IMR-90 (cell line): ENCODE measurements at regions not wholly inside any gene's neighbourhood (a gene's known extent, or its start where the extent isn't known, plus 50 kb on each side); places are given as distances from the start of the nearest gene placed in this dataset.

Experiments
- ATAC-seq: fragments of 200-7000 bp; cut with Tn5 transposase; 2 replicates; pipeline ENCODE4 v1.9.1; 2020; ENCODE audit warnings: low read depth, mild to moderate bottlenecking, moderate library complexity
- BruUV-seq: library from RNA; stranded (reverse); fragments of 400-500 nt; replicated peaks from 2 replicates; lab custom pipeline; 2021; lab: Mats Ljungman, UMichigan
- CTCF ChIA-PET: fragments of 300-600 bp; formaldehyde crosslinking; extraction: SDS; loops from one replicate; lab custom pipeline; 2021; ENCODE audit warnings: antibody characterized with exemption; lab: Yijun Ruan, JAX
- POLR2A ChIA-PET: fragments of 300-600 bp; sonication (Branson Sonifier 250); formaldehyde crosslinking; loops from one replicate; lab custom pipeline; 2022; ENCODE audit warnings: antibody characterized with exemption; ENCODE audit not compliant: unreplicated experiment; lab: Charles Lee
- DNase-seq: peaks from one replicate; pipeline ENCODE4 v3.0.0; 2013
- H2AFZ ChIP-seq: replicated peaks from 2 replicates; pipeline ENCODE3; 2013; ENCODE audit warnings: low read length, mild to moderate bottlenecking; ENCODE audit not compliant: poor library complexity
- H2AK5ac ChIP-seq: 2 replicates; pipeline ENCODE4 v1.6.1; 2013; ENCODE audit warnings: low read depth, low read length, inconsistent platforms
- H2AK9ac ChIP-seq: replicated peaks from 2 replicates; pipeline ENCODE3; 2013; ENCODE audit warnings: mild to moderate bottlenecking, low read depth, low read length, moderate library complexity; ENCODE audit not compliant: poor library complexity
- H2BK120ac ChIP-seq: 2 replicates; pipeline ENCODE4 v1.6.1; 2013; ENCODE audit warnings: low read depth, low read length, inconsistent platforms
- H2BK15ac ChIP-seq: 3 replicates; pipeline ENCODE4 v1.6.1; 2013; ENCODE audit warnings: low read depth, low read length, inconsistent platforms
- H2BK20ac ChIP-seq: 2 replicates; pipeline ENCODE4 v1.6.1; 2013; ENCODE audit warnings: low read depth, mild to moderate bottlenecking, inconsistent platforms, low read length, moderate library complexity
- H2BK5ac ChIP-seq: 2 replicates; pipeline ENCODE4 v1.6.1; 2013; ENCODE audit warnings: mild to moderate bottlenecking, low read depth, low read length, inconsistent platforms; ENCODE audit not compliant: poor library complexity, severe bottlenecking
- H3K14ac ChIP-seq: replicated peaks from 2 replicates; pipeline ENCODE4 v1.6.1; 2013; ENCODE audit warnings: low read depth, low read length, inconsistent platforms
- H3K18ac ChIP-seq: 2 replicates; pipeline ENCODE4 v1.6.1; 2013; ENCODE audit warnings: low read depth, low read length, control low read depth
- H3K23ac ChIP-seq: 2 replicates; pipeline ENCODE4 v1.6.1; 2013; ENCODE audit warnings: low read depth, low read length, inconsistent platforms
- H3K27ac ChIP-seq: 2 replicates; pipeline ENCODE4 v1.5.1; 2013; ENCODE audit warnings: mild to moderate bottlenecking, control low read depth, low read length; ENCODE audit not compliant: insufficient read depth
- H3K27me3 ChIP-seq: 2 replicates; pipeline ENCODE4 v1.6.1; 2013; ENCODE audit warnings: low read length; ENCODE audit not compliant: control insufficient read depth, insufficient read depth
- H3K36me3 ChIP-seq: 2 replicates; pipeline ENCODE4 v1.6.1; 2013; ENCODE audit warnings: low read length, mixed read lengths; ENCODE audit not compliant: control insufficient read depth, insufficient read depth
- H3K4ac ChIP-seq: 2 replicates; pipeline ENCODE4 v1.6.1; 2013; ENCODE audit warnings: low read depth, low read length, inconsistent platforms
- H3K4me1 ChIP-seq: 2 replicates; pipeline ENCODE4 v1.6.1; 2013; ENCODE audit warnings: low read length, mixed read lengths; ENCODE audit not compliant: control insufficient read depth, insufficient read depth
- H3K4me2 ChIP-seq: 2 replicates; pipeline ENCODE4 v1.6.1; 2013; ENCODE audit warnings: low read depth, mild to moderate bottlenecking, control low read depth, low read length, moderate library complexity
- H3K4me3 ChIP-seq: 2 replicates; pipeline ENCODE4 v1.5.1; 2013; ENCODE audit warnings: low read depth, mild to moderate bottlenecking, control low read depth, low read length, moderate library complexity; ENCODE audit not compliant: insufficient read depth
- H3K56ac ChIP-seq: 2 replicates; pipeline ENCODE4 v1.6.1; 2013; ENCODE audit warnings: low read length, inconsistent platforms; ENCODE audit not compliant: insufficient read depth; ENCODE audit errors: extremely low read depth
- H3K79me1 ChIP-seq, 2 experiments: 2 replicates each; pipeline ENCODE4 v1.6.1; 2013; ENCODE audit warnings: low read length in 2 of 2, inconsistent platforms in 1 of 2, low read depth in 1 of 2
- H3K9ac ChIP-seq: 2 replicates; pipeline ENCODE4 v1.6.1; 2013; ENCODE audit warnings: low read depth, low read length, control low read depth
- H3K9me1 ChIP-seq: 2 replicates; pipeline ENCODE4 v1.6.1; 2013; ENCODE audit warnings: low read length, inconsistent platforms; ENCODE audit not compliant: insufficient read depth
- H3K9me3 ChIP-seq: 2 replicates; pipeline ENCODE4 v1.6.1; 2013; ENCODE audit warnings: low read length; ENCODE audit not compliant: control insufficient read depth, insufficient read depth
- H4K20me1 ChIP-seq: 2 replicates; pipeline ENCODE4 v1.6.1; 2013; ENCODE audit warnings: low read length, inconsistent platforms; ENCODE audit not compliant: insufficient read depth
- H4K5ac ChIP-seq: 2 replicates; pipeline ENCODE4 v1.6.1; 2013; ENCODE audit warnings: mild to moderate bottlenecking, low read depth, low read length, control low read depth
- H4K8ac ChIP-seq, 2 experiments: 2 replicates each; pipeline ENCODE4 v1.6.1; 2013; ENCODE audit warnings: low read depth in 2 of 2, low read length in 2 of 2, control low read depth in 1 of 2, inconsistent platforms in 1 of 2
- H4K91ac ChIP-seq: 2 replicates; pipeline ENCODE4 v1.6.1; 2013; ENCODE audit warnings: low read depth, low read length, inconsistent platforms; ENCODE audit not compliant: insufficient read depth
- BHLHE40 ChIP-seq: fragments of 150-350 bp; IDR thresholded peaks from 2 replicates; pipeline ENCODE4 v1.6.1; 2016; ENCODE audit warnings: mild to moderate bottlenecking, low read depth, low read length
- CEBPB ChIP-seq: IDR thresholded peaks from 2 replicates; pipeline ENCODE4 v1.6.1; 2012; ENCODE audit warnings: low read depth, low read length, improper control_type of control experiment
- CHD1 ChIP-seq: IDR thresholded peaks from 2 replicates; pipeline ENCODE4 v1.6.1; 2012; ENCODE audit warnings: low read depth, low read length, improper control_type of control experiment
- CTCF ChIP-seq: conservative IDR thresholded peaks from 2 replicates; pipeline ENCODE4 v1.5.1; 2012; ENCODE audit warnings: mild to moderate bottlenecking, low read depth, low read length, improper control_type of control experiment
- FOS ChIP-seq: fragments of 150-350 bp; IDR thresholded peaks from 2 replicates; pipeline ENCODE4 v1.6.1; 2016; ENCODE audit warnings: low read depth, low read length
- POLR2A ChIP-seq: IDR thresholded peaks from 2 replicates; pipeline ENCODE4 v1.6.1; 2012; ENCODE audit warnings: mild to moderate bottlenecking, low read depth, low read length
- RAD21 ChIP-seq: IDR thresholded peaks from 2 replicates; pipeline ENCODE4 v1.6.1; 2012; ENCODE audit warnings: low read length, improper control_type of control experiment
- RFX5 ChIP-seq: IDR thresholded peaks from 2 replicates; pipeline ENCODE4 v1.8.0; 2012; ENCODE audit warnings: low read depth, mild to moderate bottlenecking, low read length, moderate library complexity
- dilution Hi-C: fragments of 300-500 bp; cut with HindIII; formaldehyde crosslinking; loops from one replicate; pipeline ENCODE4 v1.14.3; 2018; ENCODE audit warnings: low sequenced_read_pairs; ENCODE audit not compliant: unreplicated experiment
- in situ Hi-C: fragments of 300-500 bp; cut with MboI; formaldehyde crosslinking; loops from 3 replicates; pipeline ENCODE4 v1.14.3; 2019; ENCODE audit warnings: low sequenced_read_pairs, inconsistent platforms, mixed read lengths
- intact Hi-C: fragments of 100-400 bp; cut with micrococcal nuclease; formaldehyde crosslinking; loops from 2 replicates; pipeline ENCODE4 v1.10.0; 2022
- TF ChIP-seq, protein P1 (sequence below): fragments of 150-350 bp; IDR thresholded peaks from 2 replicates; pipeline ENCODE4 v1.6.1; 2017; ENCODE audit warnings: mild to moderate bottlenecking, antibody characterized with exemption, low read length, low read depth

- CTCF ChIA-PET = interaction anchor here (0.5 to 1.4 kb wide), 9 partner anchors 10 to 268 kb away, joined by 3 to 6 read pairs (median 3); no protein-coding TSS in a partner anchor
- H3K4me2 ChIP-seq = peak overlapping the region; percentile 20; the same call in 1 of the 2 replicates
These were observed 210.0 kb upstream of the PAPPA start for GRCh38 chr9:115943431-115944165.

More at GRCh38 chr9:115943431-115944165, 210.0 kb upstream of the PAPPA start:
- H2AK9ac ChIP-seq = peak overlapping the region; percentile 66
- TF ChIP-seq, protein P1, sequence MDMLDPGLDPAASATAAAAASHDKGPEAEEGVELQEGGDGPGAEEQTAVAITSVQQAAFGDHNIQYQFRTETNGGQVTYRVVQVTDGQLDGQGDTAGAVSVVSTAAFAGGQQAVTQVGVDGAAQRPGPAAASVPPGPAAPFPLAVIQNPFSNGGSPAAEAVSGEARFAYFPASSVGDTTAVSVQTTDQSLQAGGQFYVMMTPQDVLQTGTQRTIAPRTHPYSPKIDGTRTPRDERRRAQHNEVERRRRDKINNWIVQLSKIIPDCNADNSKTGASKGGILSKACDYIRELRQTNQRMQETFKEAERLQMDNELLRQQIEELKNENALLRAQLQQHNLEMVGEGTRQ = no peak
- TF ChIP-seq BHLHE40 (no peak), RFX5 (no peak), FOS (no peak), CTCF (no peak), POLR2A (no peak), CHD1 (no peak), CEBPB (no peak), RAD21 (no peak)
- H2BK20ac ChIP-seq = peak overlapping the region; percentile 95
- DNase-seq (no peak), ATAC-seq (no peak)
- no peaks in the 10 kb centered on the region for H3K9me3 ChIP-seq
- peak overlapping the region; percentile 96 for H3K4ac ChIP-seq
- H3K56ac ChIP-seq = peak overlapping the region; percentile 99
- peak overlapping the region; percentile 100 for H3K18ac ChIP-seq
- H3K14ac ChIP-seq = peak overlapping the region; percentile 98
- dilution Hi-C loops = no loop called here
- intact Hi-C loops = loop anchor here (1.0 to 5.0 kb wide), 11 partner anchors 9 to 350 kb away; partner anchors contain the start of gene PAPPA
- peaks cover 28% of the 10 kb centered on the region for H3K4me1 ChIP-seq
- peak overlapping the region; percentile 96 for H3K27ac ChIP-seq
- H4K8ac ChIP-seq = peak overlapping the region; percentile 91 to 98
- H3K4me3 ChIP-seq = no peak overlapping the region
- H2AFZ ChIP-seq = peak overlapping the region; percentile 54
- H2BK120ac ChIP-seq = peak overlapping the region; percentile 99
- no peaks in the 10 kb centered on the region for H3K36me3 ChIP-seq
- in situ Hi-C loops = loop anchor here (10.0 kb wide), 1 partner anchor 61 kb away; no protein-coding TSS in a partner anchor
- peaks cover 5 to 15% of the 10 kb centered on the region in 2 experiments for H3K79me1 ChIP-seq
- peak overlapping the region; percentile 23 for H3K9ac ChIP-seq
- H4K5ac ChIP-seq = peak overlapping the region; percentile 100
- no peaks in the 10 kb centered on the region for H4K20me1 ChIP-seq
- peak overlapping the region; percentile 96 for H4K91ac ChIP-seq
- peaks cover 3% of the 10 kb centered on the region; the same call in 1 of the 2 replicates for H3K9me1 ChIP-seq
- no peaks in the 10 kb centered on the region for H3K27me3 ChIP-seq
- TSS peak; percentile 83 for BruUV-seq
- H3K23ac ChIP-seq = peak overlapping the region; percentile 99
- peak overlapping the region; percentile 99 for H2BK5ac ChIP-seq
- POLR2A ChIA-PET = interaction anchor here (0.7 to 3.4 kb wide), 4 partner anchors 59 to 271 kb away, joined by 4 to 22 read pairs (median 4); partner anchors contain the start of gene PAPPA
- H2BK15ac ChIP-seq = peak overlapping the region; percentile 90; the same call in 2 of the 3 replicates
- peak overlapping the region; percentile 86 for H2AK5ac ChIP-seq
